GM12878 (cell line): ENCODE measurements at regions not wholly inside any gene's neighbourhood (a gene's known extent, or its start where the extent isn't known, plus 50 kb on each side); places are given as distances from the start of the nearest gene placed in this dataset.

Experiments used
- MXI1 ChIP-seq: fragments of 150-350 bp; IDR thresholded peaks from 2 replicates; pipeline ENCODE4 v1.6.1; 2011; ENCODE audit warnings: low read depth, mild to moderate bottlenecking, inconsistent platforms, low read length, improper control_type of control experiment
- SPI1 ChIP-seq: IDR thresholded peaks from 2 replicates; pipeline ENCODE4 v1.6.1; 2011; ENCODE audit warnings: low read depth, mild to moderate bottlenecking, low read length, moderate library complexity, borderline replicate concordance; ENCODE audit not compliant: insufficient read depth

DNA sequence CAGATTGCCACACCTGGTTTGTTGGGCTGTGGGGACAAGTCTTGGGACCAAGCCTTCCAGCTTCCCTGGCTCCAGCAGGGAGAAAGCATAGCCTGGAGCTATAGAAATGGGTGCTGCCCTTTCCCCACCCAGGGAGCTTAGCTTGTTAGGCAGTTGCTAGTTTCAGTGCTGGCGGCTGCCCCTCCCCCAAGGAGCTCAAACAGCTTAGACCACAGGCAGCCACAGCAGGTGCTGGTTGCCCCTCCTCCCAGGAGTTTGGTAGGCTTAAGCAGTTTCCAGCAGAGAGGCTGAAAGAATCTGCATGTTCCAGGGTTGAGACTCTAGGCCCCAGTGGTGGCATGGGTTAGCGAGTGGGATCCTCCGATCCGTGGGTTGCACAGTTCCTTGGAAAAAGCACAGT lies 889.7 kb downstream of the IGSF11 start:
- TF ChIP-seq SPI1 (no peak), MXI1 (no peak)
